Left kidney (tissue), 1 donor: ENCODE measurements at regions not wholly inside any gene's neighbourhood (a gene's known extent, or its start where the extent isn't known, plus 50 kb on each side); places are given as distances from the start of the nearest gene placed in this dataset.
A peak's percentile ranks its signal among the peaks of the same experiment; 100 is the strongest.
"Not testable (repeated sequence)": the region's sequence is repeated elsewhere in the genome, so short reads cannot be mapped to it uniquely, and the experiment has no call there.

Experiments
- DNase-seq: peaks from one replicate; pipeline ENCODE4 v3.0.0-alpha.2; 2013

DNA sequence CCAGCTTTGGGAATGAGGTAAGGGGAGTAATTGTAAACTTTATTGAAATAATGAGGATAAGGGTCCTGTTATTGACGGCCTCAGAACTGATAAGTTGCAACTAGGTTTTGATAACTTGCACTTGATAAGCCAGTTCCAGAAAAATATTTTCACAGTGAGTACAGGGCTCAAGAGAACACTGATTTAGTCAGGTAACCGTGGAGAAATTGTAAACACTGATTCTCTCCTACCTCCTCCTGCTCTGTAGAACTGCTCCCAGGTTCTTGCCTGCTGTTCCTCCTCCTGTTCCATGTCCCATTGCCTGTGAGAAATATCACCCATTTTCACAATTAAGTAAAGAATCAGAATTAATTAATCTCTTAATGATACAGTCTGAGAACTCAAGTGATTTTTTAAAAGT is 55.0 kb upstream of the CXXC4 start:
- no peak for DNase-seq

DNA sequence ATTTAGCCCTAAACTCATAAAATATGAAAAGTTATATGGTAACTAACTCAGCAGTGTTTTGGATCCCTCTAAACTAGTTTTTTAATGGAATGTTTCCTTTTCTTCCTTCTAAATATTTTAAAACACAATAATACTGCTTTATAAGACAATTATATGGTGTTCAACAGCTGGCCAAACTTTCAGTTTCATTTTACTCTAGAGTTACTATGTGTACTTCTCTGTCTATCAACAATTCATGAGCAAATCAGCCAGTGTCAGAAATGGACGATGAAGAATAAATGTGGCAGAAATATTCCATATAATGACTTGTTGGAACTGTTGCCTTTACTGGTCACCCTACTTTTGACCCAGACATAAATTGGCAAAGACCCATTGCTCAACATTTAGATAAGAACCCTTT is 64.8 kb upstream of the CXXC4 start:
- no peak for DNase-seq

DNA sequence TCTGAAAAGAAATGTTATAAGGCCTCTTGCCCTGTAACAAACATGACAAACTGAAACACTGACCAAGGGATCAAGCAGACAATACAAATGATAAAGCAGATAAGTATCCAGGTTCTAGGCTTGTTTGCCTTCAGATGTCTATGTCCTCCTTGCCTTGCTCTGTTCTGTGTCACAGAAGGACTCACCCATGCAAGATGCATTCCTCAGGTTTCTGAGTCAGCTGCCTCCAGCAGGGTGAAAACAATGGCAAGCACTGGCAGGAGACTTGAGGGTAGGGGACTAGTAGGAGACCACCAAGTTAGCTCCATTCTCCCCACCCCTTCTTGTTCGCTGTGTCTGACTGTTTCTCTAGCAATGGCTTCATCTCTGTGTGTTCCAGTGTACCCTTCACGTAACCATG is 76.6 kb upstream of the CXXC4 start:
- no peak for DNase-seq

DNA sequence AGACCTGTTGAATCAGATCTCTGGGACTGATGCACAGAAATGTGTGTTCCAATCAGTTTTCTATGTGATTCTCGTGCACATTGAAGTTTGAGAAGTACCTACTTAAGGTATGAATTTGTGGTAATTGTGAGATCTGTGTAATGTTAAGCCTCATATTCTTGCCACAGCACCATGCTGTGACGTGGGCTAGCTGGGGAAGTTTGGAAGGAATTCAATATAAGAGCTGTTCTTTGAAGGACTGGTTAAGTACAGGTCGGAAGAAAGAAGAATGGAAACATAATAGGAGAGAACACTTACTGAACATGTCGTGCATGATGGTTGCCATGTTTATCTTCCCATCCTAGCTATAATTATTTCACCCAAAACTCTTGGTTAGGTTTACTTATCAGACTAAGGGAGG is 79.7 kb upstream of the CXXC4 start:
- no peak for DNase-seq

DNA sequence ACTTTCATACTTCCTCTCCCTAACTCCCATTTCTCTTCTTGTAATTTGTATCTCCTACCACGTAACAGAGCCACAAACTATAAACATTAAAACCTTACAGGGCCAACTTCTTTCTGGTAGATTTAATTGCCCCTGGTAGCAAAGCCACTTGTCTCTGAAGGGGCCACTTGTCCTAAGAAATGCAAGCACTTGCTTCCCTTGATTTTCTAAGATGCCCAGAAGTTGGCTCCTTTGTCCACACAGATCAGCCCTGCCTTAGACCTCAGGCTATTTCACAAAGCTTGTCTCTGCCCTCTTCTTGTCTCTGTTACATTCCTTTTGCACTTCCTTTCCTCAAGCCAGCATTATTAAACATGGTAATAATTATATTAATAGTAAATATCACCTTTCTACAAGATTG is 80.6 kb upstream of the CXXC4 start:
- DNase-seq = no peak

DNA sequence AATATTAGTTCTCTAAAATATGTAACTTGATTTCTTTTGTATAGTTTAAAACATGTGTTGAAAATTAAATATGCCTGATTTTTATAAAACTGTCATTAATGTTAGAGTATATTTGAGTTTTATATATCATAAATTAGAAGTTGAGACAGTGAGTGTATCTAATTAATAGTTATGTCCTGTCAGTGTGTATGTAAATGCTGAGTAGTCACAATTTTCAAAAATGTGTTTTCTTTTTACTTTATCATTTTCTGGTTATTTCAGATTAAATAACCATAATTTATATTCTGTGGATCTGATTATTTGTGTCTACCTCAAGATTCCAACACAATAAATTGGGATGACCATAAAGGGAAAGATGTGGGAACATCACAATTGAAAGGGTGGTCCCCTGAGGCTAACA is 82.7 kb upstream of the CXXC4 start:
- DNase-seq = no peak

DNA sequence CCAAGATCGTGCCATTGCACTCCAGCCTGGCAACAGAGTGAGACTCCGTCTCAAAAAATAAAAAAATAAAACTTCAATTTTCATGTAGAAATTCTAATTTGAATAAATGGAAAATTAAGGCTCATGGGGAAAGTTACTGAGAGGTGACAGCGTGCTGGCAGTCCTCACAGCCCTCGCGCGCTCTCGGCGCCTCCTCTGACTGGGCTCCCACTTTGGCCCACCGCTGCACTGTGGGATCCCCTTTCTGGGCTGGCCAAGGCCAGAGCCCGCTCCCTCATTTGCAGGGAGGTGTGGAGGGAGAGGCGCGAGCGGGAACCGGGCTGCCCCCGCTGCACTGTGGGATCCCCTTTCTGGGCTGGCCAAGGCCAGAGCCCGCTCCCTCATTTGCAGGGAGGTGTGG is 86.8 kb upstream of the CXXC4 start:
- not testable (repeated sequence) for DNase-seq

DNA sequence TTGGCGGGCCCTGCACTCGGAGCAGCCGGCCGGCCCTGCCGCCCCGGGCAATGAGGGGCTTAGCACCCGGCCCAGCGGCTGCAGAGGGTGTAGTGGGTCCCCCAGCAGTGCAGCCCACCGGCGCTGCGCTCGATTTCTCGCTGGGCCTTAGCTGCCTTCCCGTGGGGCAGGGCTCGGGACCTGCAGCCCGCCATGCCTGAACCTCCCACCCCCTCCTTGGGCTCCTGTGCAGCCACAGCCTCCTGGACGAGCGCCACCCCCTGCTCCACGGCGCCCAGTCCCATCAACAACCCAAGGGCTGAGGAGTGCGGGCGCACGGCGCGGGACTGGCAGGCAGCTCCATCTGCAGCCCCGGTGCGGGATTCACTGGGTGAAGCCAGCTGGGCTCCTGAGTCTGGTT is 87.4 kb upstream of the CXXC4 start:
- not testable (repeated sequence) for DNase-seq

DNA sequence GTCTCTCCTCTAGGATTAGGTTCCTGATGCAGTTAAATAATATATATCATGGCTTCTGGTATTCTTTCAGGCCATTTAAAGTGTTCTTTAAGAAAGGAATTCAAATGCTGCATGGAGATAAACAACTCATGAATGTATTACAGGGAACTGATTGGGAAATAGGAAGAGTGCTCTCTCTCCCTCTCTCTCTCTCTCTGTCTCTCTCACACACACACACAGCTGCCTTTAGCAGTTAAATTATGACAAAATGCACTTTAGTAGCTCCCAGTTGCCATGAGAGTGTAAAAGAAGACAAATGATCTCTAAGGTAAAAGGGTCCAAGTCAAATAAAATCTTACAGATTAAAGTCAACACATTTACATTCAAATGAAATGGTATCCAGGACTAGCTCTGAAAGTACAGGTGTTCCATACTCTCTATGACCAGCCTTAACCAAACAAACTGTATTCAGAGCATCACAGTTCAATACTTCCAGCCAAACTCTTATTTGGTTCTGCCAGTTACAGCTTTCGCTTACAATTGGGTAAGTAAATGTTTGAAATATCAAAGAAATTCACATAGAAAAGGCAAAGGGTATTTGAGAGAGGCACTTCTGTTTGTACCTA is 94.7 kb upstream of the CXXC4 start:
- no peak for DNase-seq

DNA sequence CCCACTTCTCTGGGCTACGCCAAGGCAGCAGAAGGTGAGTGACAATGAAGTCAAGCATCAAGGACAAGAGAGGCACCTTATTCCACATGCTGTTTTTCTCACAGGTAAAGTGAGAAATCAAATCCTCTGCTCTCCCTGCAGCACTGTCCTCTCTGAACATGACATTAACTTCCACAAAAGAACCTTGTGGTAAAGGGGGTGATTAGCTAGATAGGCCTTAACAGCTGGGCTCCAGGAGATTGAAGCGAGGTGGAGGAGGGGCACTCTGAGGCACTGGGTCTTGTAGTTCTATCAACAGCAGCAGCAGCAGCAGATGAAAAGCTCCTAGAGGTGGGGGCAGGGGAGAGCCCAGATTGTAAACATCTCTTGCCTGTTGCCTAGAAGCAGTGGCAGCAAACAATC is 96.8 kb upstream of the CXXC4 start:
- peak; percentile 57 for DNase-seq

DNA sequence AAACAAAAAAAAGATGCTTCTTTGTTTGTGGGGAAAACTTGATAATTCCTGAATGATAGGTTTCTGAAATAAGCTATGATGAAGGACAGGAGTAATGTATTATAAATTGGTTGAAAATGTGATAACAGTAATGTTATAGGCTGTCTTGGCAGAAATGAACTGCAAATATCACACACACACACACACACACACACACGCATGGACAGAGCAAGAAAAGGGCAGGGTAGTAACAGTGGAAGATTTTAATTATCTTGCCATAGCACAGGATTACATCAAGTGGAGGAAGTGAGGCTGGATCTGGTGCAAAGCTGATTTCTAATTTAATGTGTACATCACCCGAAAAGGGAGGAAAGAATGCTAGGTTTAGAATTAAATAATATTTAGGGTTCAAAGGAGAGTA is 97.5 kb upstream of the CXXC4 start:
- DNase-seq = no peak

DNA sequence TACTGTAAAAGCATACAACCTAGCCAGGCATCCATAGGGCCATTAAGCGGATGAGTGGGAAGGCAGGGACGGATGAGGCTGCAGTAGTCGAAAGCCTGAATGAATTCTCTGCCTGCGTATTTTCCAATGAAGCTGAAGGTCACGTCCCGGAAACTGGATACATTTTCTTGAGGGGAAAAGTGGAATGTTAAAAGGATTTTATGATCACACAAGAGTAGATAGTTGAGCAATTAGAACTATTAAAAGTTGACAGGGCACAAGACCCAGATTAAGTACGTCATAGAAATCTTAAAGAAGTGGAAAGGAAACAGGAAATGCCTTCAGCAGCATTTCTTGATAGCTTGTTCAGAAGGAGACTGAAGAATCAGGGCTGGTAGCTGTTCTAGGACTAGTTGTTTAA is 98.3 kb upstream of the CXXC4 start:
- peak; percentile 30 for DNase-seq

DNA sequence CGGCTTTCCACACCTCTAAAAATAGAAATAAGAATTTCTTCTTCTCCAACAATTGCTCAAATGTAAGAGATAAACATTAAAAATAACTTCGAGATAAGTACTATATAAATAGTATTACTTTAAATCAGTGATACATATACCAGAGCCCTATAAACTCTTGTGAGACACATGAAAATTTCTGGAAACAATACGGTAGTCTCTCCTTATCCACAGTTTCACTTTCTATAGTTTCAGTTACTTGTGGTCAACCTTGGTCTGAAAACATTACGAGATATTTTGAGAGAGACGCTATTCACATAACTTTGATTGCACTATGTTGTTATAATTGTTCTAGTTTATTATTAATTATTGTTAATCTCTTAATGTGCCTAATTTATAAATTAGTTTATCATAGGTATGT is 101.5 kb upstream of the CXXC4 start:
- no peak for DNase-seq

DNA sequence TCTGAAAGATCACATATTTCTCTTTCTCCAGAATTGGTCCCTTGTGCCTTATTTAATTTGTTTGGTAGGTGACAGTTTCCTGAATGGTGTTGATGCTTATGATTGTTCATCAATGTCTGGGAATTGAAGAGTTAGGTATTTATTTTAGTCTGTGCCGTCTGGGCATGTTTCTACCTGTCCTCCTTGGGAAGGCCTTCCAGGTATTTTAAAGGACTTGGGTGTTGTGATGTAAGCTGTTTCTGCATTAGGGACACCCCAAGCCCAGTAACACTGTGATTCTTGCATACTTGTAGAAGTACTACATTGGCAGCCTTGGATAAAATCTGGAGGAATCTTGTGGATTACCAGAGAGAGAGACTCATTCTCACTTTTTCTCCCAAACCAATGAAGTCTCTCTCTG is 120.8 kb upstream of the CXXC4 start:
- no peak for DNase-seq

DNA sequence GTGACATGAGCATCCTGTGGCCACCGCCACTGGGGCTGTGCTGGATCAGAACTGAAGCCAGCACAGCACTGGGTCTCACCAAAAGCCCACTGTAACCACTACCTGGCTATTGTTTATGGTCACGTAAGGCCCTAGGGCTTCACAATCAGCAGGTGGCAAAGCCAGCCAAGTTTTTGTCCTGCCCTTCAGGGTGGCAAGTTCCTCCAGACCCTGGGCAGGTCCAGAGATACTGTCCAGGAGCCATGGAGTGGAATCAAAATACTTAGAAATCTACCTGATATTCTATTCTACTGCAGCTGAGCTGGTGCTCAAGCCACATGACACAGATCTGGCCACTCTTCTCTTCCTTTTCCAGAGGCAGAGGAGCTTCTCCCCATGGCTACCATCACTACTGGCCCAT is 121.2 kb upstream of the CXXC4 start:
- no peak for DNase-seq

DNA sequence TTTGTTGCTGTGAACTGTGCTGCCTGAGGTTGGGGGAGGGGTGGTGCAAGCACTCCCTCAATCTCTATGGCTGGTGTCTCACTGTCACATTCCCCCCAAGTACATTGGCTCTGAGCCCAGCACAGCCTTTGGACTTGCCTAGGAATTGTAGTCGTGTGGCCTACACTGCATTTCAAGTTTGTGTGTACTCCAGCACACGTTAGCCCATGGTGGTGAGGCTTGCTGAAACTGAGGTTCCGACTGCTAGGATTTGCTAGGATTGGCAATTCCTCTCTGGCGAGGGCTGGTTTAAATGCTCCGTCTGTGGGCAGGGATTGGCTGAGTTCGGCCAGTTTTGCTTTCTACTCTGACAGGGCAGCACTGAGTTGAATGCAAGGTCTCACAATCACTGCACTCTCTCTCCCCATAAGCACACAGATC is 121.7 kb upstream of the CXXC4 start:
- DNase-seq = peak; percentile 15

DNA sequence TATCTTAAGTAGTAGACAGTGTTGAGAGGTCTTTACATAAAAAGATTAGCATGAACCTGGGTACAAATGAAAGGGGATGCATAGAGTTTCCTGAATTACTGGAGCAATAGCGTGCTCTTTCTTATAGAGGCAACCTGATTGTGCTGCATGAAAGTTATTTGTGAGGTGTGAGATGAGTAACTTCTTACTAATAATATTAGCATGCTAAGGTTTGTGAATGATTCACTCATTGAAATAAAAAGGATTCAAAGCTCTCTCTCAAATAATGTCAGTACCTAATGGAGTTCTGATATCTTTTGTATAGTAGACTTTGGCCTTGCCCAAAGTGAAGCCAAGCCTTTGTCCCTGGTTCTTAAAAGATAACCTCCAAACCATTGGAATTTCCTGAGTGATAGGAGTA is 131.0 kb upstream of the CXXC4 start:
- DNase-seq = no peak

DNA sequence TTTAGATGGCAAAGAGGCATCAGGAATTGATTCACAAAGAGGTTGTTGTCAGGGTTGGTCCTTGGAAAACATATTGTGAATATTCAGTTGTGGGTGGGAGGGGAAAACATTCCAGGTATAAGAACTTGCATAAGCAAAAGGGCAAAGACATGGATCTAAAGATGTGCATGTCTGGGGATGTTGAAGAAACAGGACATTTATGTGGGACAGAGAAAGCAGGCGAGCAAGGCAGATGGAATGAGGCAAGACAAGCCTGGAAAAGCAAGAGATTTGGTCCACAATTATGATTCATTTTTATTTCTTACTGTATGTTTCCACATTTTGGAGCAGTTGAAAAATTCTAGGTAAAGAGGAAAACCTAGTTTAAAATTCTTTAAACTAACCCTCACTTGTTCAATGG is 134.9 kb upstream of the CXXC4 start:
- DNase-seq = no peak

DNA sequence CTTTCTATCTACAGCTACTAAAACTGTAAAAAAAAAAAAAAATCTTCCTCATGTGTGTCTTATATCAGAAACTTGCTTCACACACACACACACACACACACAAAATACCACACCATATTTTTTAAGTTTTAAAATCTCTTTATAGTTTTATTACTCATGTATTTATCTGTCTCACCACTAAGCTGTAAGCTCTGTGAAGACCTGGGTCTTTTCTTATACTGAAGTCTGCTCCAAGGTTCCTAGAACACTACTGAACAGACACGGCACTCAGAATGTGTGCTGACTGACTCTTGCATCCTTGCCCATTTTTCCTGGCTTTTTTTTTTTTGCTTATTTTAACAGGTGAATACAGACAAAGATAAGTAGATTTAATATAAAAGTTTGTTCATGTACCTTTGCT is 135.6 kb upstream of the CXXC4 start:
- no peak for DNase-seq

DNA sequence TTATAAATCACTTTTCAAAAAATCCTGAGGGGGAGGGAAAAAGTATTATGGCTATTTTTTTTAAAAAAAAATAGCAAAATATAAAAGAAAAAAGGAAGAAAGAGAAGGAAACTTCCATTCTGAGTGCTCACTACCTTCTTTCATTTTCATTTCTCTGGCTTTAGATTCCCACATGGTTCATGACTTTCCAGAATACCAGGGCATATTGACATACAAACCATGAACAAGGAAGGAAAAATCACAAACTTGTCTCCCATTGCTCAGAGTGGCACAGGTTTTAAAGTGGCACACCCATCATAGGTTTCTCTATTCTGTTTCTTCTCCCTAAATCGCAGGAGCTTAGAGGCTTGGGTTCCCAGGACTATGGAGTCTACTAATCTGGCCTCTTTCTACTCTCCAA is 136.3 kb upstream of the CXXC4 start:
- DNase-seq = no peak

DNA sequence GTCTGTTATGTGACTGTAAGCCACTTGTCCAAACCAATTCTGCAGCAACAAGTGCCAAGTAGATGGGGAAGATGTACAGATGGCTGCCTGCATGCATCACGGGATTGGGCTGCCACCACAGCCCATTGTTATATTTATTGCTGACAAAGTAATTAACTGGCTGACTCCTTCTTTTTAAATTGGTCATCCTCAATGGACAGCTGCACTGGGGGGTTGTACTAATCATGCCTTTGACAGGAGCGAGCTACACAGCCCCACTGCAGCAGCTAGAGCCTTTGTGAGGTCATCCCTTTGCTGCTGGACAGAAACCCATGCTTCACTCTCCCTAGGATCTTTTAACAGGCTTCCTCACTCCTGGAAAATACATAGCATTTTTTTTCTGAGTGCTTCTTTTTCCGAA is 146.7 kb upstream of the CXXC4 start:
- DNase-seq = no peak

DNA sequence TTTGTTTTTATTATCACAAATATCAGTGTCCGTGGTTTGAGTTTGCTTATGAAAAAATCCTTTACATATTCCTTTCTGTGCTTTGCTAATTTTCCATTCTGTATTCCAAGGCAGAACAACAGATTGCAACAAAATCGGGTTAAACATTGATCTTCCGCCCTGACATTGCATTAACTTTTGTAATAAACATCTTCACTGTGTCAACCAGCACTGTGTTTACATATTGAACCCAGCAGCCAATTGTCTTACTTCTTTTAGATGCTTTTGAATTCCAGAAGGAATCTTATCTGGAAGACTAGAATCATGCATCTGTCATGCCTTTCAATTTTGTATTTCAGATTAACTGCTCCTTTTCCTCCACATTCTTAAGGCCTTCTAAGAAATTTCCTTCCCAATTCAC is 147.8 kb upstream of the CXXC4 start:
- DNase-seq = no peak

DNA sequence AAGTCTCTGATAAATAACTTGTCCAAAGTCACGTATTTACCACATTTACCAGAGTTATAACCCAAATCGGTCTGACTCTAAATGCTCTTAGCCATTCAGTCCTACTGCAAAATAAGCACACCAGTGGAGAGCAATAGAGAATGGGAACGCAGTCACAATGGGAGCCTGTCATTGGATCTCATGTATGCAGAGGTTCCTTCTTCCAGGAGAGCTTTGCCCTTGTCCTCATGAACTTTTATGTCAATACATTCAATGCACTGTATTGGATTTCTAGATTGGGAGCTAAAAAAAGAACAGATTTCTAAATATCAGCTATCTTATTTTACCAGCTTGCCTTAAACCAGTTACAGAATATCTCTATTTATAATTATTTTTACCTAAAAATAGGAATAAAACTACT is 149.1 kb upstream of the CXXC4 start:
- no peak for DNase-seq

DNA sequence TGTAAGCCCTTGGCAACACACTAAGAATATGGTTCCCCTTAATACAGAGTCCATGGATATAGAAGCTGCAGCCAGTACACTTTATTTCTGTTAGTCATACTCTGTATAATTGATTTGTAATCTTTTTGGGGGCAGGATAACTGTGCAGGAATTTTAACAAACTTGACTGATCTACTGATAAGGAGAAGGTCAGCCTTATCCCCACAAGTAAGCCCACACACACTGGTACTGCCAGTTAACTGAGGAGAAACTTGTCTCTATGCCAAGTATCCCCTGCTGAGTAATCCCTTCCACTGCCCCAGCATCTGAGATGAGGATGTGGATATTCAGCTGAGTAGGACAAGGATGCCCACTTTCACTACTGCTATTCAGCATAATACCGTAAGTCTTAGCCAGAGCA is 154.9 kb upstream of the CXXC4 start:
- no peak for DNase-seq

DNA sequence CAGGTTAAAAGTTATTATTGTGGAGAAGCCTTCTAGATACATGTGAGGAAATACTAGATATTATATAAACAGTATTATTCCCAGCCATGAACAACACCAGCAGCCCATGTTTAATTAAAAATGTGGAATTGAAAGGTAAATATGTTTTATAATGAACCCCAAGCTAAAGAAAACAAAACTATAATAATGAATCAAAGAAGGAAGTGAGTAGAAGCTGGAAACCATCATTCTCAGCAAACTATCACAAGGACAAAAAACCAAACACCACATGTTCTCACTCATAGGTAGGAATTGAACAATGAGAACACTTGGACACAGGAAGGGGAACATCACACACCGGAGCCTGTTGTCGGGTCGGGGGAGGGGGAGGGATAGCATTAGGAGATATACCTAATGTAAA is 167.6 kb upstream of the CXXC4 start:
- DNase-seq = not testable (repeated sequence)
